ENCODE measurements at regions not wholly inside any gene's neighbourhood (a gene's known extent, or its start where the extent isn't known, plus 50 kb on each side); places are given as distances from the start of the nearest gene placed in this dataset.

DNA sequence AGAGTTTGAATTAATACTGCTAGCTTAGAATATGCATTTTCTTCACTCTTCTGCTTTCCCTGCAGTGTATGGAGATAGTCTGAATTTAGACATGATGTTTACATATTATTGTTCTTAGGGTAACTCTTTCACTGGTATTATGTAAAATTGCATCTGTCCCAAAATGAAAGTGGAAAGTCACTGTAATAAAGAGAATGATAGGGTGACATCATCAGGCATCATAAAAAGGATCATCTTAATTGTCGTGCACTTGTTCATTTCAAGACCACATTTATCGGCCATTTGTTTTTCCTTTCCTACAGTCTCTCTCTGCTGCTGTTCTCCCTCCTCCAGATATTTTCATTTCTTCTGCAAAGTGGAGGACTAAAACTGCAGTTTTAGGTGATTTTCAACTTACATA lies 61.9 kb upstream of the ZNF281 start:
- TF ChIP-seq, protein P1, sequence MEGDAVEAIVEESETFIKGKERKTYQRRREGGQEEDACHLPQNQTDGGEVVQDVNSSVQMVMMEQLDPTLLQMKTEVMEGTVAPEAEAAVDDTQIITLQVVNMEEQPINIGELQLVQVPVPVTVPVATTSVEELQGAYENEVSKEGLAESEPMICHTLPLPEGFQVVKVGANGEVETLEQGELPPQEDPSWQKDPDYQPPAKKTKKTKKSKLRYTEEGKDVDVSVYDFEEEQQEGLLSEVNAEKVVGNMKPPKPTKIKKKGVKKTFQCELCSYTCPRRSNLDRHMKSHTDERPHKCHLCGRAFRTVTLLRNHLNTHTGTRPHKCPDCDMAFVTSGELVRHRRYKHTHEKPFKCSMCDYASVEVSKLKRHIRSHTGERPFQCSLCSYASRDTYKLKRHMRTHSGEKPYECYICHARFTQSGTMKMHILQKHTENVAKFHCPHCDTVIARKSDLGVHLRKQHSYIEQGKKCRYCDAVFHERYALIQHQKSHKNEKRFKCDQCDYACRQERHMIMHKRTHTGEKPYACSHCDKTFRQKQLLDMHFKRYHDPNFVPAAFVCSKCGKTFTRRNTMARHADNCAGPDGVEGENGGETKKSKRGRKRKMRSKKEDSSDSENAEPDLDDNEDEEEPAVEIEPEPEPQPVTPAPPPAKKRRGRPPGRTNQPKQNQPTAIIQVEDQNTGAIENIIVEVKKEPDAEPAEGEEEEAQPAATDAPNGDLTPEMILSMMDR (IDR thresholded peaks at IDR 0.05) = no peak
- TF ChIP-seq EMX1 (CRISPR knock-in tag; IDR thresholded peaks at IDR 0.05) = no peak
- no peak for TF ChIP-seq TEAD4 (CRISPR knock-in tag; IDR thresholded peaks at IDR 0.05)
- no peak for TF ChIP-seq KAT7 (CRISPR knock-in tag; IDR thresholded peaks at IDR 0.05; ENCODE audit: borderline replicate concordance)
- TF ChIP-seq, protein P2, sequence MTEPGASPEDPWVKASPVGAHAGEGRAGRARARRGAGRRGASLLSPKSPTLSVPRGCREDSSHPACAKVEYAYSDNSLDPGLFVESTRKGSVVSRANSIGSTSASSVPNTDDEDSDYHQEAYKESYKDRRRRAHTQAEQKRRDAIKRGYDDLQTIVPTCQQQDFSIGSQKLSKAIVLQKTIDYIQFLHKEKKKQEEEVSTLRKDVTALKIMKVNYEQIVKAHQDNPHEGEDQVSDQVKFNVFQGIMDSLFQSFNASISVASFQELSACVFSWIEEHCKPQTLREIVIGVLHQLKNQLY (CRISPR knock-in tag; IDR thresholded peaks at IDR 0.05) = no peak
- TF ChIP-seq, protein P3, sequence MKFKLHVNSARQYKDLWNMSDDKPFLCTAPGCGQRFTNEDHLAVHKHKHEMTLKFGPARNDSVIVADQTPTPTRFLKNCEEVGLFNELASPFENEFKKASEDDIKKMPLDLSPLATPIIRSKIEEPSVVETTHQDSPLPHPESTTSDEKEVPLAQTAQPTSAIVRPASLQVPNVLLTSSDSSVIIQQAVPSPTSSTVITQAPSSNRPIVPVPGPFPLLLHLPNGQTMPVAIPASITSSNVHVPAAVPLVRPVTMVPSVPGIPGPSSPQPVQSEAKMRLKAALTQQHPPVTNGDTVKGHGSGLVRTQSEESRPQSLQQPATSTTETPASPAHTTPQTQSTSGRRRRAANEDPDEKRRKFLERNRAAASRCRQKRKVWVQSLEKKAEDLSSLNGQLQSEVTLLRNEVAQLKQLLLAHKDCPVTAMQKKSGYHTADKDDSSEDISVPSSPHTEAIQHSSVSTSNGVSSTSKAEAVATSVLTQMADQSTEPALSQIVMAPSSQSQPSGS (CRISPR knock-in tag; IDR thresholded peaks at IDR 0.05; ENCODE audit: borderline replicate concordance, low read depth) = no peak
- no peak for TF ChIP-seq CREB1 (CRISPR knock-in tag; IDR thresholded peaks at IDR 0.05)
- TF ChIP-seq, protein P4, sequence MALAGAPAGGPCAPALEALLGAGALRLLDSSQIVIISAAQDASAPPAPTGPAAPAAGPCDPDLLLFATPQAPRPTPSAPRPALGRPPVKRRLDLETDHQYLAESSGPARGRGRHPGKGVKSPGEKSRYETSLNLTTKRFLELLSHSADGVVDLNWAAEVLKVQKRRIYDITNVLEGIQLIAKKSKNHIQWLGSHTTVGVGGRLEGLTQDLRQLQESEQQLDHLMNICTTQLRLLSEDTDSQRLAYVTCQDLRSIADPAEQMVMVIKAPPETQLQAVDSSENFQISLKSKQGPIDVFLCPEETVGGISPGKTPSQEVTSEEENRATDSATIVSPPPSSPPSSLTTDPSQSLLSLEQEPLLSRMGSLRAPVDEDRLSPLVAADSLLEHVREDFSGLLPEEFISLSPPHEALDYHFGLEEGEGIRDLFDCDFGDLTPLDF (CRISPR knock-in tag; IDR thresholded peaks at IDR 0.05) = no peak
- TF ChIP-seq GABPB1 (CRISPR knock-in tag; IDR thresholded peaks at IDR 0.05) = no peak
